Keratinocyte (primary cell): ENCODE measurements at regions not wholly inside any gene's neighbourhood (a gene's known extent, or its start where the extent isn't known, plus 50 kb on each side); places are given as distances from the start of the nearest gene placed in this dataset.

Experiments
- EZH2 ChIP-seq: IDR thresholded peaks from one replicate; pipeline ENCODE4 v1.6.1; 2012; ENCODE audit warnings: inconsistent platforms, mild to moderate bottlenecking, low read length, moderate library complexity
- TF ChIP-seq, protein P1 (sequence below), 3 experiments: IDR thresholded peaks in 1 of 3; conservative IDR thresholded peaks in 1 of 3; optimal IDR thresholded peaks in 1 of 3; 2 replicates in 2 of 3; 3 replicates in 1 of 3; pipeline versions ENCODE3 to v1.5.1; 2011; ENCODE audit warnings: low read length in 3 of 3, mild to moderate bottlenecking in 3 of 3, moderate library complexity in 2 of 3, control low read depth in 1 of 3, inconsistent platforms in 1 of 3; ENCODE audit not compliant: insufficient read depth in 2 of 3; ENCODE audit errors: extremely low read depth in 1 of 3

DNA sequence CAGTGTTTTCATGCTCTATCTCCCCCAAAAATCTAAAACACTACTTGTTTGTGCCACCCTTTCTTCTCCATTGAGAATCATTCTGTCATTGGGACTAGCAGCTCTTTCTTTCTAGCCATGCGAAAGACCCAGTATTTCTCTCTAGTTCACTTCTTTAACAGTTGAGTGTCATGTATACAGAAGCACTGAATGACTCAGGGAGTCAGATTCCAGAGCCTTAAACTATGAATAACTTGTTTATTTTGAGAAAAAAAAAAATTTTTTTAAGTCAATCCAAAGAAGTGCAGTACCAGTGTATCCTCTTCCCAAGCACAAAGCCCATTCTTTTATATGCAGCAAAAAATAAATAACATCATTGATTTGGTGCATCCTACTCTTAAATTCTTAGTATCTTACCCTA lies 415.4 kb upstream of the GRAMD2B start:
- TF ChIP-seq, protein P1, sequence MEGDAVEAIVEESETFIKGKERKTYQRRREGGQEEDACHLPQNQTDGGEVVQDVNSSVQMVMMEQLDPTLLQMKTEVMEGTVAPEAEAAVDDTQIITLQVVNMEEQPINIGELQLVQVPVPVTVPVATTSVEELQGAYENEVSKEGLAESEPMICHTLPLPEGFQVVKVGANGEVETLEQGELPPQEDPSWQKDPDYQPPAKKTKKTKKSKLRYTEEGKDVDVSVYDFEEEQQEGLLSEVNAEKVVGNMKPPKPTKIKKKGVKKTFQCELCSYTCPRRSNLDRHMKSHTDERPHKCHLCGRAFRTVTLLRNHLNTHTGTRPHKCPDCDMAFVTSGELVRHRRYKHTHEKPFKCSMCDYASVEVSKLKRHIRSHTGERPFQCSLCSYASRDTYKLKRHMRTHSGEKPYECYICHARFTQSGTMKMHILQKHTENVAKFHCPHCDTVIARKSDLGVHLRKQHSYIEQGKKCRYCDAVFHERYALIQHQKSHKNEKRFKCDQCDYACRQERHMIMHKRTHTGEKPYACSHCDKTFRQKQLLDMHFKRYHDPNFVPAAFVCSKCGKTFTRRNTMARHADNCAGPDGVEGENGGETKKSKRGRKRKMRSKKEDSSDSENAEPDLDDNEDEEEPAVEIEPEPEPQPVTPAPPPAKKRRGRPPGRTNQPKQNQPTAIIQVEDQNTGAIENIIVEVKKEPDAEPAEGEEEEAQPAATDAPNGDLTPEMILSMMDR (optimal IDR thresholded peaks at IDR 0.05 in 1 of 3, IDR thresholded peaks at IDR 0.05 in 1 of 3, conservative IDR thresholded peaks at IDR 0.05 in 1 of 3; ENCODE audit: extremely low read depth in 1 of 3, insufficient read depth in 2 of 3, low read length in 3 of 3): no peak
- no peak for TF ChIP-seq EZH2
